Neural crest cell (in vitro differentiated cells): ENCODE measurements at regions not wholly inside any gene's neighbourhood (a gene's known extent, or its start where the extent isn't known, plus 50 kb on each side); places are given as distances from the start of the nearest gene placed in this dataset.

Experiments used
- DNase-seq: peaks from one replicate; pipeline ENCODE4 v3.0.0; 2021; ENCODE audit warnings: low read depth, mixed read lengths, low spot score
- H3K27ac Mint-ChIP-seq: one replicate; pipeline ENCODE4 v1.8.0; 2021; ENCODE audit warnings: mild to moderate bottlenecking, mixed read lengths; ENCODE audit not compliant: unreplicated experiment
- H3K27me3 Mint-ChIP-seq: 2 replicates; pipeline ENCODE4 v1.8.0; 2021; ENCODE audit warnings: low read depth, mild to moderate bottlenecking, mixed read lengths
- H3K36me3 Mint-ChIP-seq: 2 replicates; pipeline ENCODE4 v1.8.0; 2021; ENCODE audit warnings: low read depth, mild to moderate bottlenecking, mixed read lengths
- H3K4me1 Mint-ChIP-seq: 2 replicates; pipeline ENCODE4 v1.8.0; 2021; ENCODE audit warnings: mixed read lengths
- H3K4me3 Mint-ChIP-seq: one replicate; pipeline ENCODE4 v1.8.0; 2021; ENCODE audit warnings: mild to moderate bottlenecking, mixed read lengths
- H3K9me3 Mint-ChIP-seq: 2 replicates; pipeline ENCODE4 v1.8.0; 2021; ENCODE audit warnings: mixed read lengths
- TF ChIP-seq, protein P1 (sequence below): fragments of 200-600 bp; sonication (generic); conservative IDR thresholded peaks from 2 replicates; pipeline ENCODE4 v1.5.0; 2021; ENCODE audit warnings: antibody characterized with exemption, mild to moderate bottlenecking

DNA sequence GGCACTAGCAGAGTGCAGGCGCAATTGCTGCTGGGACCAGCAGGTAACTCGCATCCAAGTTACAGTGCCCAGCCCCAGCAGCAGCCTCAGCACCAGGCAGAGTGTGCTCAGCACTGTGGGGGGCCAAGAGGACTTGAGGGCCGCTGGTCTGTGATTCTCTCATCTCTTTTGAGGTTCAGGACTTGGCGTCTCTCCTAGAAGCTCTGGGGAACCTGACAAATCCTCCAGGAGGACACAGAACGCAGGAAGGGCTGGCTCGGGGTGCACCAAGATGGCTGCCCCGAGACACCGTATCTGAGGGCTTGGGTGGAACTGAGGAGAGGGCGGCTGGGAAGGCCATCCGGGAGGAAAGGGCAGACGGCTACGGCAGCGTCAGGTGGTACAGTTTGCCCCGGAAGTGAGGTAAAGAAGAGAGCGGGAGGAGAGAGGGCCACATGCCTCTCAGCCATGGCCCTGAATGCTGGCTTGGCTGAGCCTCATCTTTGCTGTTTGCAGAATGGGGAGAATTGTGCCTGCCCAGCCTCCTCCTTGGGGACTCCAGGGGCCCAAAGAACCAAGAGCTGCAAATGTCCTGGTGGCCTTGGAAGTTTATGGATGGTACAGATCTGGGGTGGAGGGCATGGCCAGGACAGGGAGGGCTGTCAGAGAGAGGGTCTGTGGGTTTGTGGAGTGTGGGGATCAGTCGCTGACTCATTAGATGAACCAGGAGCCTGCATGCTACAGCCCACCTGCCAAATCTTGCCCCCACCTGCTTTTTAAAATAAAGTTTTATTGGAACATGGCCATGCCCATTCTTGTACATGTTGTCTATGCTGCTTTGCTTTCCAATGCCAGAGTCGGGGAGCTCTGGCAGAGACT, 78.0 kb downstream of the MYEOV start:
- DNase-seq, result no peak
- H3K9me3 Mint-ChIP-seq, result peaks cover 14% of the 10 kb centered on the region
- no peak overlapping the region for H3K27ac Mint-ChIP-seq
- H3K4me1 Mint-ChIP-seq, result no peaks in the 10 kb centered on the region
- no peak overlapping the region for H3K4me3 Mint-ChIP-seq
- TF ChIP-seq, protein P1, sequence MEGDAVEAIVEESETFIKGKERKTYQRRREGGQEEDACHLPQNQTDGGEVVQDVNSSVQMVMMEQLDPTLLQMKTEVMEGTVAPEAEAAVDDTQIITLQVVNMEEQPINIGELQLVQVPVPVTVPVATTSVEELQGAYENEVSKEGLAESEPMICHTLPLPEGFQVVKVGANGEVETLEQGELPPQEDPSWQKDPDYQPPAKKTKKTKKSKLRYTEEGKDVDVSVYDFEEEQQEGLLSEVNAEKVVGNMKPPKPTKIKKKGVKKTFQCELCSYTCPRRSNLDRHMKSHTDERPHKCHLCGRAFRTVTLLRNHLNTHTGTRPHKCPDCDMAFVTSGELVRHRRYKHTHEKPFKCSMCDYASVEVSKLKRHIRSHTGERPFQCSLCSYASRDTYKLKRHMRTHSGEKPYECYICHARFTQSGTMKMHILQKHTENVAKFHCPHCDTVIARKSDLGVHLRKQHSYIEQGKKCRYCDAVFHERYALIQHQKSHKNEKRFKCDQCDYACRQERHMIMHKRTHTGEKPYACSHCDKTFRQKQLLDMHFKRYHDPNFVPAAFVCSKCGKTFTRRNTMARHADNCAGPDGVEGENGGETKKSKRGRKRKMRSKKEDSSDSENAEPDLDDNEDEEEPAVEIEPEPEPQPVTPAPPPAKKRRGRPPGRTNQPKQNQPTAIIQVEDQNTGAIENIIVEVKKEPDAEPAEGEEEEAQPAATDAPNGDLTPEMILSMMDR, result no peak
- H3K27me3 Mint-ChIP-seq, result no peaks in the 10 kb centered on the region
- peaks cover 5% of the 10 kb centered on the region for H3K36me3 Mint-ChIP-seq

DNA sequence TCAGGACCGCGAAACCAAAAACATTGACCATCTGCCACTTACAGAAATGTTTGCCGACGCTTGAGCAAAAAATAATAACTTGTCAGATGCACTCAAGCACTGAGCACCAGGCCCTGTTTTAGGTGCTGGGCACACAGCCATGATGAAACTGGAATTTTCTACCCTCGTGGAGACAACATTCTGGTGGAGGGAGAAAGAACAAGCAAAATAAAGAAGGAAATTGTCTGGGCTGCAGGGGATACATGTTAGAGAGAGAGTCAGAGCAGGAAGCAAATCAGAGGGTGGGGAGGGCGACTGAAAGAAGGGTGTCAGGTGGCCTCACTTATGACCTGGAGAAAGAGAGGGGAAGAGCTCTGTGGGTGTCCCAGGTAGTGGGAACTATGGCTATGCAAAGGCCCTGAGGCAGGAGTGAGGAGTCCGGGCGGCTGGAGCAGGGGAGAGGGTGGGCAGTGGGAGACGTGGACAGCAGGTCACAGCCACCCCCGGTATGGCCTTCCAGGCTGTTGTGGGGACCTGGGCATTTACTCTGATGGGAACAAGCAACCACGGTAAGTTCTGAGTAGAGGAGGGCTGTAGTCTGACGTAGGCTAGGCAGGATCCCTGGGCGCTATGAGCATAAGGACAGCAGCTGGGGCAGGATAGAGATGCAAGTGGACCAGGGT, 78.8 kb downstream of the MYEOV start:
- peaks cover 14% of the 10 kb centered on the region for H3K9me3 Mint-ChIP-seq
- TF ChIP-seq, protein P1, result no peak
- H3K27me3 Mint-ChIP-seq, result no peaks in the 10 kb centered on the region
- H3K4me3 Mint-ChIP-seq, result no peak overlapping the region
- H3K4me1 Mint-ChIP-seq, result no peaks in the 10 kb centered on the region
- no peak for DNase-seq
- peaks cover 5% of the 10 kb centered on the region for H3K36me3 Mint-ChIP-seq
- peak overlapping the region; percentile 60 for H3K27ac Mint-ChIP-seq

DNA sequence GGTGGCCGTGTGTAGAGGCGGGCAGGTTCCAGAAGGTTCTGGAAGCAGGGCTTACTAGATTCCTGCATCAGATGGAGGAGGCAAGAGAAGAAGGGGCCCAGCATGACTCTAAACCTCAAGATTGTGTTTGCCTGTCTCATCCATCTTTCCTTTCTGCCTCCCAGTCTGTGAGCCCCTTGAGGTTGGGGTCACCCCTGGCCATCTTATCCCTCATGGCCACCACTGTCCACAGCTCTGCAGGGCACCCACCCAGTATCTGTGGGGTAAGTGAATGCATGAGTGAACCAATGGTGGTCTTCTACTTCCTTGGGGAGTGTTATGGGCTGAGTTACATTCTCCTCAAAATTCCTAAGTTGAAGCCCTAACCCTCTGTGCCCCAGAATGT, 79.3 kb downstream of the MYEOV start:
- Mint-ChIP-seq H3K9me3 (peaks cover 14% of the 10 kb centered on the region), H3K36me3 (peaks cover 5% of the 10 kb centered on the region), H3K4me1 (no peaks in the 10 kb centered on the region)

DNA sequence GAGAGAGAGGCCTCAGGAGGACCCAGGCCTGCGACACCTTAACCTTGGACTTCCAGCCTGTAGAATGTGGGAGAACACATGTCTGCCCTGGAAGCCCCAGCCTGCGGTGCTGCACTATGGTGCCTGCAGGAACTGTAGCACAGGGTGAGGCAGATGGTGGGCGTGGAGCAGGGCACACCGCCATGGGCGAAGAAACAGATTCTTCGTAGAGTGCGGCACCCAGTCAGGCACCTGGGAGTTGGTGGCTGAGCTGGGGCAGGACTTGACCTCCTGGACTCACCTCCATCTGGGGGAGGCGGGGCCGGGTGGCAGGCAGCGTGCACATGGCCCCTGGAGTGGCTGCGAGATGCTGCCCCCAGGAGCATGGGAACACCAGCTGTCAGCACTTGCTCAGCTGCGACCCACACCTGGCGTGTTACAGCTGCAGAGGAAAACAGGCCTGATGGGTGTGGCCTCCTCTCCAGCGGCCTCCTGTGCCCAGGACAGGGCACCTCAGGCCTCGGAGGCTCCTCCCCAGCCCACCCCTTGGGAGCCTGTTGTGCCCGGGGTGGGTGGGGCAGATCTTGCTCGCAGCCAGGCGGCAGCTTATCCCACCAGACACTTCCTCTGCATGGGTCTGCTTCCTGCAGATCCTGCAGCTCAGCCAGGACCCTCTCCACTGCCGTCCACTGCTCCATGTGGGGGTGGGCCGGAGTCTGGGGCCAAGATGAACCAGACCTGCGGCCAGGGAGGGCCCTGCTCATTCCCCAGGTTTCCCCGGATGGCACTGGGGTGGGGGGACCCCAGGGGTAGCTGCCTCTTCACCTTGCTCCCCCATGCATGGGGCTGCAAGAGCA, 80.4 kb downstream of the MYEOV start:
- TF ChIP-seq, protein P1, result no peak

More for the DNA sequence above, 79.3 kb downstream of the MYEOV start:
- no peak overlapping the region for H3K4me3 Mint-ChIP-seq
- H3K27me3 Mint-ChIP-seq, result no peaks in the 10 kb centered on the region
- TF ChIP-seq, protein P1, result no peak
- H3K27ac Mint-ChIP-seq, result peak overlapping the region; percentile 60
- DNase-seq, result no peak

DNA sequence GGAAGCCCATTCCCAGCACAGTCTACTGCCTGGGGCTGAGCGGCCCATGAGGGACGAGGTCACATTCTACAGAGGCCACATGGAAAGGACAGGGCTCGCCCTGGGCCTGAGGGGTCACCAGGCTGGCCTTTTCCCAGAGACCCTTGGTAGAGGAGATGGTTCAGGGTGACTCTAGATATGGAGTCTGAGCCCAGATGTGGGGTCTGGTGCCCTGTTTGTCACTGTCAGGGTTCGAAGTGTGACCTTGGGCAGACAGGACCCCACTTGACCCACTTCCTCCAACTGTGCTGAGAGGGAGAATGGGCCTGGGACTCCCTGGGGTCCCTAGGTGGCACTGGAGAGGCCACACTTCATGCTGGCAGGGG, 81.0 kb downstream of the MYEOV start:
- TF ChIP-seq, protein P1, result no peak
- peaks cover 4% of the 10 kb centered on the region for H3K9me3 Mint-ChIP-seq
- no peaks in the 10 kb centered on the region for H3K27me3 Mint-ChIP-seq
- H3K4me3 Mint-ChIP-seq, result no peak overlapping the region
- no peaks in the 10 kb centered on the region for H3K4me1 Mint-ChIP-seq
- peaks cover 1% of the 10 kb centered on the region for H3K36me3 Mint-ChIP-seq
- no peak overlapping the region for H3K27ac Mint-ChIP-seq
- DNase-seq, result no peak

More for the DNA sequence above, 80.4 kb downstream of the MYEOV start:
- Mint-ChIP-seq H3K4me3 (no peak overlapping the region), H3K27ac (no peak overlapping the region), H3K9me3 (peaks cover 8% of the 10 kb centered on the region), H3K27me3 (no peaks in the 10 kb centered on the region), H3K4me1 (no peaks in the 10 kb centered on the region), H3K36me3 (peaks cover 5% of the 10 kb centered on the region)
- no peak for DNase-seq
